ENCODE measurements at regions not wholly inside any gene's neighbourhood (a gene's known extent, or its start where the extent isn't known, plus 50 kb on each side); places are given as distances from the start of the nearest gene placed in this dataset.

- WGBS (ENCODE audit: missing lambda C conversion rate) = 53% methylated on average over 5 of the region's 5 CpGs
- H3K4me3 ChIP-seq = no peak overlapping the region
- TF ChIP-seq PHF8 (IDR thresholded peaks at IDR 0.05; ENCODE audit: borderline replicate concordance, low read depth) = no peak
- TF ChIP-seq CHD2 (IDR thresholded peaks at IDR 0.05; ENCODE audit: low read length, partially characterized antibody) = no peak
- TF ChIP-seq HES2 (IDR thresholded peaks at IDR 0.05) = no peak
- TF ChIP-seq ATOH8 (CRISPR knock-in tag; IDR thresholded peaks at IDR 0.05; ENCODE audit: low read depth) = no peak
- no peak for TF ChIP-seq EHMT2 (IDR thresholded peaks at IDR 0.05; ENCODE audit: low read depth)
- no peak for TF ChIP-seq KDM5A (IDR thresholded peaks at IDR 0.05)
- TF ChIP-seq ZFP36 (IDR thresholded peaks at IDR 0.05; ENCODE audit: borderline replicate concordance, partially characterized antibody) = no peak
- POLR2A ChIA-PET = no interaction called here
- H3K9me3 ChIP-seq = no peaks in the 10 kb centered on the region
- DNase-seq (ENCODE audit: low read depth in 1 of 2, low spot score in 1 of 2) (no peak), FAIRE-seq (no peak), ATAC-seq (no peak)
- no peak overlapping the region for H3K4me2 ChIP-seq
- no peaks in the 10 kb centered on the region for H3K4me1 ChIP-seq
- CTCF ChIA-PET = no interaction called here
- H3K27ac ChIP-seq = no peak overlapping the region
Observed at GRCh38 chr18:47628893-47629292, 301.6 kb downstream of the SMAD2 start.

- DNase-seq (ENCODE audit: low read depth in 1 of 2, low spot score in 1 of 2) (no peak), ATAC-seq (no peak), FAIRE-seq (no peak)
- ChIA-PET CTCF (no interaction called here), POLR2A (no interaction called here)
- H3K4me1 ChIP-seq = no peaks in the 10 kb centered on the region
- TF ChIP-seq TP53 (CRISPR knock-in tag; IDR thresholded peaks at IDR 0.05) = no peak
- no peak for TF ChIP-seq RARB (CRISPR knock-in tag; IDR thresholded peaks at IDR 0.05)
- no peak for TF ChIP-seq CHD4 (IDR thresholded peaks at IDR 0.05; ENCODE audit: borderline replicate concordance)
- no peak for TF ChIP-seq FOSL2 (IDR thresholded peaks at IDR 0.05)
- no peak for TF ChIP-seq FOSL2 (CRISPR knock-in tag; IDR thresholded peaks at IDR 0.05)
- no peak for TF ChIP-seq HEYL (CRISPR knock-in tag; IDR thresholded peaks at IDR 0.05)
- TF ChIP-seq CBX8 (IDR thresholded peaks at IDR 0.05) = no peak
- TF ChIP-seq BCL3 (IDR thresholded peaks at IDR 0.05) = no peak
- no peak for TF ChIP-seq HOXB13 (CRISPR knock-in tag; IDR thresholded peaks at IDR 0.05; ENCODE audit: low read depth)
- TF ChIP-seq JUNB (IDR thresholded peaks at IDR 0.05) = no peak
- no peak for TF ChIP-seq ZC3H11A (IDR thresholded peaks at IDR 0.05)
- no peak for TF ChIP-seq RAD21 (conservative IDR thresholded peaks at IDR 0.05 in 1 of 2, IDR thresholded peaks at IDR 0.05 in 1 of 2)
- TF ChIP-seq TFCP2L1 (CRISPR knock-in tag; IDR thresholded peaks at IDR 0.05) = no peak
- no peak for TF ChIP-seq HOXA7 (CRISPR knock-in tag; IDR thresholded peaks at IDR 0.05)
- no peak for TF ChIP-seq CBX2 (IDR thresholded peaks at IDR 0.05; ENCODE audit: borderline replicate concordance, low read depth)
- no peak for TF ChIP-seq EHF (CRISPR knock-in tag; IDR thresholded peaks at IDR 0.05)
- no peak for TF ChIP-seq RFX5 (IDR thresholded peaks at IDR 0.05)
- H3K9me3 ChIP-seq = no peaks in the 10 kb centered on the region
- no peak overlapping the region for H3K4me2 ChIP-seq
- H3K27ac ChIP-seq = no peak overlapping the region
- H3K4me3 ChIP-seq = no peak overlapping the region
Observed at GRCh38 chr18:47628240-47628781, 302.1 kb downstream of the SMAD2 start.

- ChIA-PET POLR2A (no interaction called here), CTCF (no interaction called here)
- WGBS (ENCODE audit: missing lambda C conversion rate) = 0% methylated on average over 2 of the region's 3 CpGs
- no peak for TF ChIP-seq POLR2A (IDR thresholded peaks at IDR 0.05; ENCODE audit: low read length)
- TF ChIP-seq RARB (CRISPR knock-in tag; IDR thresholded peaks at IDR 0.05) = no peak
- no peak for TF ChIP-seq FOXS1 (CRISPR knock-in tag; IDR thresholded peaks at IDR 0.05)
- no peak for TF ChIP-seq ZFP36 (IDR thresholded peaks at IDR 0.05; ENCODE audit: borderline replicate concordance, partially characterized antibody)
- no peak for TF ChIP-seq HDAC2 (IDR thresholded peaks at IDR 0.05)
- no peak for TF ChIP-seq JUNB (IDR thresholded peaks at IDR 0.05)
- TF ChIP-seq MAZ (IDR thresholded peaks at IDR 0.05; ENCODE audit: borderline replicate concordance, low read depth, low read length) = no peak
- no peak for TF ChIP-seq RAD21 (conservative IDR thresholded peaks at IDR 0.05 in 1 of 2, IDR thresholded peaks at IDR 0.05 in 1 of 2)
- no peak for TF ChIP-seq RNF2 (IDR thresholded peaks at IDR 0.05; ENCODE audit: borderline replicate concordance, low read depth)
- TF ChIP-seq EHF (CRISPR knock-in tag; IDR thresholded peaks at IDR 0.05) = no peak
- TF ChIP-seq, protein P1, sequence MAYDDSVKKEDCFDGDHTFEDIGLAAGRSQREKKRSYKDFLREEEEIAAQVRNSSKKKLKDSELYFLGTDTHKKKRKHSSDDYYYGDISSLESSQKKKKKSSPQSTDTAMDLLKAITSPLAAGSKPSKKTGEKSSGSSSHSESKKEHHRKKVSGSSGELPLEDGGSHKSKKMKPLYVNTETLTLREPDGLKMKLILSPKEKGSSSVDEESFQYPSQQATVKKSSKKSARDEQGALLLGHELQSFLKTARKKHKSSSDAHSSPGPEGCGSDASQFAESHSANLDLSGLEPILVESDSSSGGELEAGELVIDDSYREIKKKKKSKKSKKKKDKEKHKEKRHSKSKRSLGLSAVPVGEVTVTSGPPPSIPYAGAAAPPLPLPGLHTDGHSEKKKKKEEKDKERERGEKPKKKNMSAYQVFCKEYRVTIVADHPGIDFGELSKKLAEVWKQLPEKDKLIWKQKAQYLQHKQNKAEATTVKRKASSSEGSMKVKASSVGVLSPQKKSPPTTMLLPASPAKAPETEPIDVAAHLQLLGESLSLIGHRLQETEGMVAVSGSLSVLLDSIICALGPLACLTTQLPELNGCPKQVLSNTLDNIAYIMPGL (CRISPR knock-in tag; IDR thresholded peaks at IDR 0.05; ENCODE audit: borderline replicate concordance) = no peak
- no peak for TF ChIP-seq EHMT2 (IDR thresholded peaks at IDR 0.05; ENCODE audit: low read depth)
- no peak for TF ChIP-seq HOXA7 (CRISPR knock-in tag; IDR thresholded peaks at IDR 0.05)
- no peak for TF ChIP-seq EP300 (IDR thresholded peaks at IDR 0.05)
- TF ChIP-seq, protein P2, sequence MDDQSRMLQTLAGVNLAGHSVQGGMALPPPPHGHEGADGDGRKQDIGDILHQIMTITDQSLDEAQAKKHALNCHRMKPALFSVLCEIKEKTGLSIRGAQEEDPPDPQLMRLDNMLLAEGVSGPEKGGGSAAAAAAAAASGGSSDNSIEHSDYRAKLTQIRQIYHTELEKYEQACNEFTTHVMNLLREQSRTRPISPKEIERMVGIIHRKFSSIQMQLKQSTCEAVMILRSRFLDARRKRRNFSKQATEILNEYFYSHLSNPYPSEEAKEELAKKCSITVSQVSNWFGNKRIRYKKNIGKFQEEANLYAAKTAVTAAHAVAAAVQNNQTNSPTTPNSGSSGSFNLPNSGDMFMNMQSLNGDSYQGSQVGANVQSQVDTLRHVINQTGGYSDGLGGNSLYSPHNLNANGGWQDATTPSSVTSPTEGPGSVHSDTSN (IDR thresholded peaks at IDR 0.05) = no peak
- no peak for TF ChIP-seq MAX (IDR thresholded peaks at IDR 0.05)
Observed at GRCh38 chr18:47627030-47627429, 303.4 kb downstream of the SMAD2 start.

More at GRCh38 chr18:47627030-47627429, 303.4 kb downstream of the SMAD2 start:
- FAIRE-seq = no peak
- DNase-seq (ENCODE audit: low read depth in 1 of 2, low spot score in 1 of 2) = no peak
- no peaks in the 10 kb centered on the region for H3K4me1 ChIP-seq
- H3K9me3 ChIP-seq = no peaks in the 10 kb centered on the region
- H3K4me3 ChIP-seq = no peak overlapping the region
- no peak overlapping the region for H3K4me2 ChIP-seq
- H3K27ac ChIP-seq = no peak overlapping the region
- no peak for ATAC-seq

Measured in A549 (cell line).